ENCODE measurements at regions not wholly inside any gene's neighbourhood (a gene's known extent, or its start where the extent isn't known, plus 50 kb on each side); places are given as distances from the start of the nearest gene placed in this dataset.
"Not testable (repeated sequence)": the region's sequence is repeated elsewhere in the genome, so short reads cannot be mapped to it uniquely, and the experiment has no call there.

DNA sequence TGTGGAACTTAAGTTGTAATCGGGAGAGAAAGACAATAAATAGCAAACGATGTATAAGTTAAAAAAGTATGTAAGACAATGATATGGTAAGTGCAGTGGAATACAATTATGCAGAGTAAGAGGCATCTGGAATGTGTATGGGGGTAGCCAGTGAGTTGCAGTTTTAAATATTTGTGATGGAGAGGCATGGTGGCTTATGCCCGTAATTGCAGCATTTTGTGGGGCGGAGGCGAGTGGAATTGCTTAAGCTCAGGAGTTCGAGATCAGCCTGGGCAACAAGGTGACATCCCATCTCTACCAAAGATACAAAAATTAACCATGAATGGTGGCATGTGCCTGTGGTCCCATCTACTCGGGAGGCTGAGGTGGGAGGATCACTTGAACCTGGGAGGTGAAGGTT lies 52.5 kb upstream of the WDFY3 start:
- no peak for DNase-seq (ENCODE audit: low read depth)
- TF ChIP-seq, protein P1, sequence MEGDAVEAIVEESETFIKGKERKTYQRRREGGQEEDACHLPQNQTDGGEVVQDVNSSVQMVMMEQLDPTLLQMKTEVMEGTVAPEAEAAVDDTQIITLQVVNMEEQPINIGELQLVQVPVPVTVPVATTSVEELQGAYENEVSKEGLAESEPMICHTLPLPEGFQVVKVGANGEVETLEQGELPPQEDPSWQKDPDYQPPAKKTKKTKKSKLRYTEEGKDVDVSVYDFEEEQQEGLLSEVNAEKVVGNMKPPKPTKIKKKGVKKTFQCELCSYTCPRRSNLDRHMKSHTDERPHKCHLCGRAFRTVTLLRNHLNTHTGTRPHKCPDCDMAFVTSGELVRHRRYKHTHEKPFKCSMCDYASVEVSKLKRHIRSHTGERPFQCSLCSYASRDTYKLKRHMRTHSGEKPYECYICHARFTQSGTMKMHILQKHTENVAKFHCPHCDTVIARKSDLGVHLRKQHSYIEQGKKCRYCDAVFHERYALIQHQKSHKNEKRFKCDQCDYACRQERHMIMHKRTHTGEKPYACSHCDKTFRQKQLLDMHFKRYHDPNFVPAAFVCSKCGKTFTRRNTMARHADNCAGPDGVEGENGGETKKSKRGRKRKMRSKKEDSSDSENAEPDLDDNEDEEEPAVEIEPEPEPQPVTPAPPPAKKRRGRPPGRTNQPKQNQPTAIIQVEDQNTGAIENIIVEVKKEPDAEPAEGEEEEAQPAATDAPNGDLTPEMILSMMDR (IDR thresholded peaks at IDR 0.05; ENCODE audit: low read length, missing control alignments) = no peak
- no peak overlapping the region for H3K4me3 ChIP-seq (replicated peaks; ENCODE audit: low read depth, low read length)

DNA sequence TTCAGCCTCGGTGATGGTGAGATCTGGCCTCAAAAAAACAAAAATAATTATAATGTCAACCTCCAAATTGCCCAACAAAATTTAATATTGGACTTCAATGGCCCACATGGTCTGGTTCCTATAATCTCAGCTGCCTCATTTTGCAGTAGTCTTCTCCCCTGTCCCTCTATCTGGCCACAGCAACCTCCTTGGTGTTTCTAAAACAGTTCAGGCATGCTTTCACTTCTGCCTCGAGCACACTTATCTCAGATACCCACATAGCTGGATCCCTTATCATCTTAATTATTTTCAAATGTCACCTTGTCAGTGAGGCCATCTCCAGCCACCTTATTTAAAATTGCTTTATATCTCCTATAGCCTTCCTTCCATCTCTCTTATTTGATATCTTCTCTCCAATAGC lies 52.9 kb upstream of the WDFY3 start:
- no peak for DNase-seq (ENCODE audit: low read depth)
- TF ChIP-seq, protein P1 (IDR thresholded peaks at IDR 0.05; ENCODE audit: low read length, missing control alignments) = no peak
- no peak overlapping the region for H3K4me3 ChIP-seq (replicated peaks; ENCODE audit: low read depth, low read length)

DNA sequence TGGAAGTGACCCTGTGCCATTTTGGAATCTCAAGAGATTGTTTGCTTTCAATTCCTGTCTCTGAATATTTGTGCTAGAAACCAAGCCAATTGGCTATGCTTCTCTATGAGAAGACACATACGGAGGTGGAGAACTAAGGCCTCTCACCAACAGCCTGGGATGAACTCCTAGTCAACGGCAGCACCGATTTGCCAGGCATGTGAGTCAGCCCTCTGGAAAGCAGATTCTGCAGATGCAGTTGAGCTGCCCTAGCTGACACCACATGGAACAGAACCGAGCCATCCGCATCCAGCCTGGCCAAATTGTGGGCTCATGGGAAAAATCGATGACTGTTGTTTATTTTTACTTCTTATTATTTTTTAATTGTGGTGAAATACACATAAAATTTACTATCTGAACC lies 58.2 kb upstream of the WDFY3 start:
- TF ChIP-seq, protein P1 (IDR thresholded peaks at IDR 0.05; ENCODE audit: low read length, missing control alignments) = no peak
- no peak overlapping the region for H3K4me3 ChIP-seq (replicated peaks; ENCODE audit: low read depth, low read length)
- no peak for DNase-seq (ENCODE audit: low read depth)

DNA sequence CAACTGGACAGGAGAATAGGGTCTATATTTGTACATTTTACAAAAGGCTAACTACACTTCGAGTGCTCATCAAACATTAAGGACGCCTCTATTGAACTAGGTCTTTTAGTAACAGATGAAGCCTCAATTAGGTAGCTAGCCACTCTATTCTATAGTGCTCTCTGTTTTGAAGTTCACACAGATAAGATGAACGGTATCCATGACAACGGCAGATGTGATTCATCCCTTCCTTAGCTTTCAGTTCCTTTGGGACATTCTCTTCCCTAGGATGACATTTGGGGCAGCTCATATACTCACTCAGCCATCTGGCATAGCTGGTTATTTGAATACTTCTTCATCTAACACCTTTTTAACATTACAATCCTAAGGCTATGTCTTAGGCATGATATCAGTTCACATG lies 62.4 kb upstream of the WDFY3 start:
- TF ChIP-seq, protein P1 (IDR thresholded peaks at IDR 0.05; ENCODE audit: low read length, missing control alignments) = no peak
- H3K4me3 ChIP-seq (replicated peaks; ENCODE audit: low read depth, low read length) = no peak overlapping the region
- peak; percentile 70 for DNase-seq (ENCODE audit: low read depth)

DNA sequence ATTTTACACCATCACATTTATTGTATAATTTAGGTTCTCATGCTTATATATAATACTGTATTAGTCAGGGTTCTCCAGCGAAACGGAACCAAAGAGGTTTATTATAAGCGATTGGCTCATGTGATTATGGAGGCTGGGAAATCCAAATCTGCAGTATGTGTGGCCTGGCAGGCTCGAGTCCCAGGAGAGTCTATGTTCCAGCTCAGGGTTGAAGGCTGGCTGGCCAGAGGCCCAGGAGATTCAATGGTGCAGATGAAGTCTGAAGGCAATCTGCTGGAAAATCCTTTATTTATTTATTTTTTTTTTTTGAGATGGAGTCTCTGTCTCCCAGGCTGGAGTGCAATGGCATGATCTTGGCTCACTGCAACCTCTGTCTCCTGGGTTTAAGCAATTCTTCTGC lies 63.0 kb upstream of the WDFY3 start:
- TF ChIP-seq, protein P1 (IDR thresholded peaks at IDR 0.05; ENCODE audit: low read length, missing control alignments) = no peak
- no peak for DNase-seq (ENCODE audit: low read depth)

DNA sequence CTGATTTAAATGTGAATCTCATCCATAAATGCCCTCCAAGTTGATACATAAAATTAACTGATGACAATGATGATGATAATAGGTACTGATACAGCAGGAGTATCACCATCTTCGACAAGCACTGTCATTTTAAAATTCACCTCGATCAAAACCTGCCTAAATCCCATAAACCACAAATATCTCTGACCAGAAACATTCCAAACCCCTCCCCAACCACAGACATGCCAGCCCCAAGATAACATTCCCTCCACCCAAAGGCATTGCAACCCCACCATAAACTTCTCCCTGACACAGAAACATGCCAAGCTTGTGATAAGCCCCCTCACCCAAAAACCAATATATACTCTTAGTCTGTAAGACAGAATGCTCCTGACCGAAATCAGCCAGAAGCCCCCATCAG lies 63.7 kb upstream of the WDFY3 start:
- TF ChIP-seq, protein P1 (IDR thresholded peaks at IDR 0.05; ENCODE audit: low read length, missing control alignments) = no peak
- no peak for DNase-seq (ENCODE audit: low read depth)
- no peak overlapping the region for H3K4me3 ChIP-seq (replicated peaks; ENCODE audit: low read depth, low read length)

More for the DNA sequence above, 63.0 kb upstream of the WDFY3 start:
- H3K4me3 ChIP-seq (replicated peaks; ENCODE audit: low read depth, low read length) = no peak overlapping the region

DNA sequence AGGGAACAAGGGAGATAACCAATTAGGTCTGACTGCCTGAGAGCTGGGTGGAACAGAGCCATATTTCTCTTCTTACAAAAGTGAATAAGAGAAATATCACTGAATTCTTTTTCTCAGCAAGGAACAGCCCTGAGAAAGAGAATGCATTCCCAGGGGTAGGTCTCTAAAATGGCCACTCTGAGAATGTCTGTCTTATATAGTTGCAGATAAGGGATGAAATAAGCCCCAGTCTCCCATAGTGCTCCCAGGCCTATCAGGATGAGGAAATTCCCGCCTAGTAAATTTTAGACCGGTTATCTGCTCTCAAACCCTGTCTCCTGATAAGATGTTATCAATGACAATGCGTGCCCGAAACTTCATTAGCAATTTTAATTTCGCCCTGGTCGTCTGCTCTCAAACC lies 67.3 kb upstream of the WDFY3 start:
- H3K4me3 ChIP-seq (replicated peaks; ENCODE audit: low read depth, low read length) = not testable (repeated sequence)

DNA sequence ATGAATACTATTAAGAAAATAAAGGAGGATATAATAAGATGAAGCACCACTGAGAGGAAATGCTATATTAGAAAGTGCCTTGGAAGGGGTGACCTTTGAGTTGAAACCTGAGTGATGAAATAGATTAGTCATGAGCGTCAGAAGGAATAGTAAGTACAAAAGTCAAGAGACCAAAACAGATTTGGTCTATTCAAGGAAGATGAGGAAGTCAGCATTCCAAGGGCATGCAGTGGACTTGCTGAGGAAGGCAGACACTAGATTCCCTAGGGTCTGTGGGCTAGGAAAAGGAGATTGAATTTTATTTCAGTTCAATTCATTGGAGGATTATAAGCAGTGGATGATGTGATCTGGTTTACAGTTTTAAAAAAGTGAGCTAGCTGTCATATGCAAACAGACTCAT lies 73.0 kb upstream of the WDFY3 start:
- TF ChIP-seq, protein P1 (IDR thresholded peaks at IDR 0.05; ENCODE audit: low read length, missing control alignments) = no peak
- DNase-seq (ENCODE audit: low read depth) = peak; percentile 61
- no peak overlapping the region for H3K4me3 ChIP-seq (replicated peaks; ENCODE audit: low read depth, low read length)

More for the DNA sequence above, 67.3 kb upstream of the WDFY3 start:
- DNase-seq (ENCODE audit: low read depth) = not testable (repeated sequence)

DNA sequence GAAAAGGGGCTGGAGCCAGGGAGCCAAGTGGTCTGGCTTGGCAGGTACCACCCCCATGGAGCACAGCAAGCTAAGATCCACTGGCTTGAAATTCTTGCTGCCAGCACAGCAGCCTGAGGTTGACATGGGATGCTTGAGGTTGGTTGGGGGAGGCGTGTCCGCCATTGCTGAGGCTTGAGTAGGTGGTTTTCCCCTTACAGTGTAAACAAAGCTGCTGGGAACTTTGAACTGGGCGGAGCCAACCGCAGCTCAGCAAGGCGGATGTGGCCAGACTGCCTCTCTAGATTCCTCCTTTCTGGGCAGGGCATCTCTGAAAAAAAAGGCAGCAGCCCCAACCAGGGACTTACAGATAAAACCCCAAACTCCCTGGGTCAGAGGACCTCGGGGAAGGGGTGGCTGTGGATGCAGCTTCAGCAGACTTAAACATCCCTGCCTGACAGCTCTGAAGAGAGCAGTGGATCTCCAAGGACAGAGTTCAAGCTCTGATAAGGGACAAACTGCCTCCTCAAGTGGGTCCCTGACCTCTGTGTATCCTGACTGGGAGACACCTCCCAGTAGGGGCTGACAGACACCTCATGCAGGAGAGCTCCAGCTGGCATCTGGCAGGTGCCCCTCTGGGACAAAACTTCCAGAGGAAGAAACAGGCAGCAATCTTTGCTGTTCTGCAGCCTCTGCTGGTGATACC lies 77.5 kb upstream of the WDFY3 start:
- DNase-seq (ENCODE audit: low read depth); H3K4me3 ChIP-seq (replicated peaks; ENCODE audit: low read depth, low read length): not testable (repeated sequence)

Data from fibroblast of pulmonary artery (primary cell).